ENCODE measurements at regions not wholly inside any gene's neighbourhood (a gene's known extent, or its start where the extent isn't known, plus 50 kb on each side); places are given as distances from the start of the nearest gene placed in this dataset.

GRCh38 chr15:39153058-39153714 lies 427.7 kb upstream of the THBS1 start:
- DNase-seq: no peak
- no peaks in the 10 kb centered on the region for H3K36me3 ChIP-seq
- 89 to 90% methylated on average over 1 of the region's 1 CpG for WGBS, 2 donors (ENCODE audit: low coverage in 1 of 2)
- H3K4me3 ChIP-seq: no peak overlapping the region
- peak overlapping the region in 3 of 4 donors; percentile 61 to 68 (median 67) for H3K27ac ChIP-seq
- no peak for TF ChIP-seq CTCF (IDR thresholded peaks at IDR 0.05)
- TF ChIP-seq POLR2A (IDR thresholded peaks at IDR 0.05): no peak
- TF ChIP-seq POLR2AphosphoS5 (IDR thresholded peaks at IDR 0.05): no peak
- no peak for TF ChIP-seq EP300 (IDR thresholded peaks at IDR 0.05; ENCODE audit: low read depth)
- H3K27me3 ChIP-seq: no peaks in the 10 kb centered on the region
- in situ Hi-C loops (cut with MboI; ENCODE audit: low pct_ligation_motif_present in 1 of 4, low pct_unique_long_range_greater_than_20kb in 1 of 4, low sequenced_read_pairs in 3 of 4): loop anchor here in 1 of 4 donors (25.0 kb wide), 1 partner anchor 409 kb away; no protein-coding TSS in a partner anchor
- H3K9me3 ChIP-seq: no peaks in the 10 kb centered on the region
- intact Hi-C loops (cut with DNase I; ENCODE audit: low total_unique reads): no loop called here
- peaks cover 0 to 18% (median 10%) of the 10 kb centered on the region in 4 donors for H3K4me1 ChIP-seq

- H3K4me1 ChIP-seq: peaks cover 0 to 18% (median 10%) of the 10 kb centered on the region in 4 donors
- H3K27ac ChIP-seq: peak overlapping the region in 3 of 4 donors; percentile 61 to 68 (median 67)
- no peaks in the 10 kb centered on the region for H3K9me3 ChIP-seq
- H3K36me3 ChIP-seq: no peaks in the 10 kb centered on the region
- 55 to 80% methylated on average over 1 to 2 of the region's 2 CpGs for WGBS, 2 donors (ENCODE audit: low coverage in 1 of 2)
- TF ChIP-seq CTCF (IDR thresholded peaks at IDR 0.05): no peak
- peak in 1 of 3 donors; percentile 9 for TF ChIP-seq POLR2AphosphoS5 (IDR thresholded peaks at IDR 0.05)
- no peak for TF ChIP-seq EP300 (IDR thresholded peaks at IDR 0.05; ENCODE audit: low read depth)
- no peak for TF ChIP-seq POLR2A (IDR thresholded peaks at IDR 0.05)
- no peak overlapping the region for H3K4me3 ChIP-seq
- in situ Hi-C loops (cut with MboI; ENCODE audit: low pct_ligation_motif_present in 1 of 4, low pct_unique_long_range_greater_than_20kb in 1 of 4, low sequenced_read_pairs in 3 of 4) (loop anchor here in 1 of 4 donors (25.0 kb wide), 1 partner anchor 409 kb away; no protein-coding TSS in a partner anchor), intact Hi-C loops (cut with DNase I; ENCODE audit: low total_unique reads) (no loop called here)
- H3K27me3 ChIP-seq: no peaks in the 10 kb centered on the region
- DNase-seq: peak; percentile 26
Measured at GRCh38 chr15:39153716-39154115, 427.2 kb upstream of the THBS1 start.

- Histone ChIP-seq H3K4me3 (no peak overlapping the region), H3K4me1 (peaks cover 0 to 18% (median 10%) of the 10 kb centered on the region in 4 donors), H3K27ac (peak overlapping the region; percentile 10 to 68 (median 64)), H3K36me3 (no peaks in the 10 kb centered on the region), H3K9me3 (no peaks in the 10 kb centered on the region), H3K27me3 (no peaks in the 10 kb centered on the region)
- intact Hi-C loops (cut with DNase I; ENCODE audit: low total_unique reads) (no loop called here), in situ Hi-C loops (cut with MboI; ENCODE audit: low pct_ligation_motif_present in 1 of 4, low pct_unique_long_range_greater_than_20kb in 1 of 4, low sequenced_read_pairs in 3 of 4) (loop anchor here in 1 of 4 donors (25.0 kb wide), 1 partner anchor 408 kb away; no protein-coding TSS in a partner anchor)
- TF ChIP-seq EP300 (IDR thresholded peaks at IDR 0.05; ENCODE audit: low read depth) (no peak), CTCF (IDR thresholded peaks at IDR 0.05) (peak; percentile 37 to 76 (median 50)), POLR2A (IDR thresholded peaks at IDR 0.05) (no peak), POLR2AphosphoS5 (IDR thresholded peaks at IDR 0.05) (no peak)
- DNase-seq: peak; percentile 27
Measured at GRCh38 chr15:39154227-39154638, 426.6 kb upstream of the THBS1 start.

- DNase-seq: no peak
- no peaks in the 10 kb centered on the region for H3K27me3 ChIP-seq
- no peaks in the 10 kb centered on the region for H3K36me3 ChIP-seq
- no peak overlapping the region for H3K4me3 ChIP-seq
- intact Hi-C loops (cut with DNase I; ENCODE audit: low total_unique reads) (no loop called here), in situ Hi-C loops (cut with MboI; ENCODE audit: low pct_ligation_motif_present in 1 of 4, low pct_unique_long_range_greater_than_20kb in 1 of 4, low sequenced_read_pairs in 3 of 4) (loop anchor here in 1 of 4 donors (25.0 kb wide), 1 partner anchor 408 kb away; no protein-coding TSS in a partner anchor)
- H3K9me3 ChIP-seq: no peaks in the 10 kb centered on the region
- H3K4me1 ChIP-seq: peaks cover 0 to 18% (median 10%) of the 10 kb centered on the region in 4 donors
- H3K27ac ChIP-seq: peak overlapping the region; percentile 10 to 68 (median 64)
- TF ChIP-seq CTCF (IDR thresholded peaks at IDR 0.05) (no peak), EP300 (IDR thresholded peaks at IDR 0.05; ENCODE audit: low read depth) (no peak), POLR2AphosphoS5 (IDR thresholded peaks at IDR 0.05) (no peak), POLR2A (IDR thresholded peaks at IDR 0.05) (no peak)
- WGBS, 2 donors (ENCODE audit: low coverage in 1 of 2): 81 to 88% methylated on average over 4 of the region's 4 CpGs
Measured at GRCh38 chr15:39154776-39155175, 426.1 kb upstream of the THBS1 start.

Data from transverse colon (tissue), 4 donors.